Thyroid gland (tissue), 4 donors: ENCODE measurements at regions not wholly inside any gene's neighbourhood (a gene's known extent, or its start where the extent isn't known, plus 50 kb on each side); places are given as distances from the start of the nearest gene placed in this dataset.

Experiments used
- CTCF ChIP-seq, 6 experiments: fragments of 200-600 bp in 3 of 6; fragments of 450-650 bp in 3 of 6; sonication (generic) in 3 of 6; IDR thresholded peaks; one replicate each; pipeline ENCODE4 v1.5.1; 2016 to 2019; ENCODE audit warnings: antibody characterized with exemption in 6 of 6, mild to moderate bottlenecking in 2 of 6, inconsistent platforms in 1 of 6, moderate library complexity in 1 of 6
- POLR2A ChIP-seq, 2 donors: fragments of 450-650 bp; IDR thresholded peaks; one replicate each; pipeline ENCODE4 v1.6.1; 2017; ENCODE audit warnings: antibody characterized with exemption in 2 of 2, mild to moderate bottlenecking in 2 of 2, moderate library complexity in 1 of 2

- TF ChIP-seq CTCF (IDR thresholded peaks at IDR 0.05) (no peak), POLR2A (IDR thresholded peaks at IDR 0.05) (no peak)
Observed at GRCh38 chr2:126761981-126762878, 106.3 kb downstream of the GYPC start.
